GM18867 (cell line): ENCODE measurements at regions not wholly inside any gene's neighbourhood (a gene's known extent, or its start where the extent isn't known, plus 50 kb on each side); places are given as distances from the start of the nearest gene placed in this dataset.
"Not testable (repeated sequence)": the region's sequence is repeated elsewhere in the genome, so short reads cannot be mapped to it uniquely, and the experiment has no call there.

Source experiments
- ATAC-seq: cut with Tn5 transposase; IDR thresholded peaks from one replicate; pipeline ENCODE4 v1.9.1; 2021; ENCODE audit warnings: mild to moderate bottlenecking, moderate library complexity; ENCODE audit not compliant: unreplicated experiment

GRCh38 chr2:40676134-40676790, 224.4 kb upstream of the SLC8A1 start:
- ATAC-seq = not testable (repeated sequence)

GRCh38 chr2:40680547-40680946, 228.7 kb upstream of the SLC8A1 start:
- peak; percentile 96 for ATAC-seq

- no peak for ATAC-seq
Measured at GRCh38 chr2:40690036-40690435, 238.1 kb upstream of the SLC8A1 start.

GRCh38 chr2:40690525-40690924, 238.6 kb upstream of the SLC8A1 start:
- no peak for ATAC-seq

- no peak for ATAC-seq
Measured at GRCh38 chr2:40700231-40700954, 248.5 kb upstream of the SLC8A1 start.

GRCh38 chr2:40712197-40712894, 260.5 kb upstream of the SLC8A1 start:
- not testable (repeated sequence) for ATAC-seq

- ATAC-seq = no peak
Measured at GRCh38 chr2:40716879-40717278, 265.0 kb upstream of the SLC8A1 start.

GRCh38 chr2:40719414-40719813, 267.5 kb upstream of the SLC8A1 start:
- no peak for ATAC-seq

GRCh38 chr2:40721595-40721994, 269.7 kb upstream of the SLC8A1 start:
- no peak for ATAC-seq

- no peak for ATAC-seq
Measured at GRCh38 chr2:40723194-40723593, 271.3 kb upstream of the SLC8A1 start.

- no peak for ATAC-seq
Measured at GRCh38 chr2:40725040-40725439, 273.1 kb upstream of the SLC8A1 start.

GRCh38 chr2:40725950-40726349, 274.1 kb upstream of the SLC8A1 start:
- no peak for ATAC-seq

GRCh38 chr2:40734797-40735196, 282.9 kb upstream of the SLC8A1 start:
- ATAC-seq = no peak

GRCh38 chr2:40737180-40737579, 285.3 kb upstream of the SLC8A1 start:
- ATAC-seq = no peak

GRCh38 chr2:40740419-40740818, 288.5 kb upstream of the SLC8A1 start:
- ATAC-seq = no peak

GRCh38 chr2:40741532-40741931, 289.6 kb upstream of the SLC8A1 start:
- ATAC-seq = no peak

- peak; percentile 74 for ATAC-seq
Measured at GRCh38 chr2:40746191-40746590, 294.3 kb upstream of the SLC8A1 start.

- ATAC-seq = no peak
Measured at GRCh38 chr2:40751981-40752380, 300.1 kb upstream of the SLC8A1 start.

GRCh38 chr2:40752796-40753195, 300.9 kb upstream of the SLC8A1 start:
- ATAC-seq = no peak

GRCh38 chr2:40754912-40755311, 303.0 kb upstream of the SLC8A1 start:
- no peak for ATAC-seq

GRCh38 chr2:40758401-40759155, 306.7 kb upstream of the SLC8A1 start:
- peak; percentile 53 for ATAC-seq
